ENCODE measurements at regions not wholly inside any gene's neighbourhood (a gene's known extent, or its start where the extent isn't known, plus 50 kb on each side); places are given as distances from the start of the nearest gene placed in this dataset.

- no peak for TF ChIP-seq CTCF (IDR thresholded peaks at IDR 0.05)
- TF ChIP-seq POLR2AphosphoS5 (IDR thresholded peaks at IDR 0.05), result no peak
Observed at GRCh38 chrX:10900585-10901289, 210.4 kb upstream of the HCCS start.
